ENCODE measurements at regions not wholly inside any gene's neighbourhood (a gene's known extent, or its start where the extent isn't known, plus 50 kb on each side); places are given as distances from the start of the nearest gene placed in this dataset.

- no peaks in the 10 kb centered on the region for H3K4me1 ChIP-seq (ENCODE audit: control insufficient read depth, insufficient read depth, low read length)
- CTCF ChIA-PET, result interaction anchor here (0.7 kb wide), 1 partner anchor 136 kb away, joined by 4 read pairs; no protein-coding TSS in a partner anchor
Observed at GRCh38 chr2:66272751-66273150, 162.2 kb upstream of the MEIS1 start.

GRCh38 chr2:66271777-66272176 is 163.1 kb upstream of the MEIS1 start:
- Histone ChIP-seq H3K9me3 (ENCODE audit: control insufficient read depth, insufficient read depth, low read depth, low read length) (no peaks in the 10 kb centered on the region), H3K4me3 (ENCODE audit: low read depth, low read length) (no peak overlapping the region), H3K36me3 (ENCODE audit: control insufficient read depth in 2 of 2, insufficient read depth in 1 of 2, low read length in 2 of 2) (no peaks in the 10 kb centered on the region), H3K27ac (ENCODE audit: extremely low read depth, low read depth, low read length) (no peak overlapping the region), H3K4me1 (ENCODE audit: control insufficient read depth, insufficient read depth, low read length) (no peaks in the 10 kb centered on the region)
- ChIA-PET POLR2A (no interaction called here), CTCF (no interaction called here)
- TF ChIP-seq ZNF514 (tag by site-specific recombination; IDR thresholded peaks at IDR 0.05) (no peak), ZNF16 (tag by site-specific recombination; IDR thresholded peaks at IDR 0.05; ENCODE audit: low read depth) (no peak), ZSCAN16 (tag by site-specific recombination; IDR thresholded peaks at IDR 0.05) (no peak), ZNF837 (tag by site-specific recombination; IDR thresholded peaks at IDR 0.05) (no peak), ZBTB21 (tag by site-specific recombination; IDR thresholded peaks at IDR 0.05) (no peak), ZNF157 (tag by site-specific recombination; IDR thresholded peaks at IDR 0.05) (no peak), PRDM10 (tag by site-specific recombination; IDR thresholded peaks at IDR 0.05) (no peak), ZNF692 (tag by site-specific recombination; IDR thresholded peaks at IDR 0.05) (no peak), ZNF76 (tag by site-specific recombination; IDR thresholded peaks at IDR 0.05; ENCODE audit: borderline replicate concordance, low read depth) (no peak), ZBTB6 (tag by site-specific recombination; IDR thresholded peaks at IDR 0.05) (no peak), BCL11A (tag by site-specific recombination; IDR thresholded peaks at IDR 0.05; ENCODE audit: low read depth) (no peak), HOXC10 (CRISPR knock-in tag; IDR thresholded peaks at IDR 0.05) (no peak)

More at GRCh38 chr2:66272751-66273150, 162.2 kb upstream of the MEIS1 start:
- no peak for TF ChIP-seq ZNF433 (tag by site-specific recombination; IDR thresholded peaks at IDR 0.05; ENCODE audit: low read depth)
- TF ChIP-seq ZNF214 (tag by site-specific recombination; IDR thresholded peaks at IDR 0.05; ENCODE audit: borderline replicate concordance), result no peak
- no peak for TF ChIP-seq GLI4 (tag by site-specific recombination; IDR thresholded peaks at IDR 0.05)
- TF ChIP-seq ZNF830 (tag by site-specific recombination; IDR thresholded peaks at IDR 0.05; ENCODE audit: low read depth), result no peak
- TF ChIP-seq ZFHX2 (tag by site-specific recombination; conservative IDR thresholded peaks at IDR 0.05), result no peak
- no peak for TF ChIP-seq EGR2 (tag by site-specific recombination; IDR thresholded peaks at IDR 0.05; ENCODE audit: low read depth)
- no peak for TF ChIP-seq ZNF423 (tag by site-specific recombination; IDR thresholded peaks at IDR 0.05)
- TF ChIP-seq ZNF174 (tag by site-specific recombination; IDR thresholded peaks at IDR 0.05), result no peak
- no peak for TF ChIP-seq FEZF1 (tag by site-specific recombination; IDR thresholded peaks at IDR 0.05)
- TF ChIP-seq ZNF404 (tag by site-specific recombination; IDR thresholded peaks at IDR 0.05), result no peak
- no peak for TF ChIP-seq SP7 (tag by site-specific recombination; IDR thresholded peaks at IDR 0.05)
- no peak for TF ChIP-seq ZNF561 (tag by site-specific recombination; IDR thresholded peaks at IDR 0.05; ENCODE audit: borderline replicate concordance)
- TF ChIP-seq ZBTB8A (tag by site-specific recombination; IDR thresholded peaks at IDR 0.05), result no peak
- Histone ChIP-seq H3K4me3 (ENCODE audit: low read depth, low read length) (no peak overlapping the region), H3K9me3 (ENCODE audit: control insufficient read depth, insufficient read depth, low read depth, low read length) (no peaks in the 10 kb centered on the region), H3K36me3 (ENCODE audit: control insufficient read depth in 2 of 2, insufficient read depth in 1 of 2, low read length in 2 of 2) (no peaks in the 10 kb centered on the region), H3K27ac (ENCODE audit: extremely low read depth, low read depth, low read length) (no peak overlapping the region)
- POLR2A ChIA-PET, result interaction anchor here (0.7 kb wide), 1 partner anchor 22 kb away, joined by 4 read pairs; no protein-coding TSS in a partner anchor
